ENCODE measurements at regions not wholly inside any gene's neighbourhood (a gene's known extent, or its start where the extent isn't known, plus 50 kb on each side); places are given as distances from the start of the nearest gene placed in this dataset.

DNA sequence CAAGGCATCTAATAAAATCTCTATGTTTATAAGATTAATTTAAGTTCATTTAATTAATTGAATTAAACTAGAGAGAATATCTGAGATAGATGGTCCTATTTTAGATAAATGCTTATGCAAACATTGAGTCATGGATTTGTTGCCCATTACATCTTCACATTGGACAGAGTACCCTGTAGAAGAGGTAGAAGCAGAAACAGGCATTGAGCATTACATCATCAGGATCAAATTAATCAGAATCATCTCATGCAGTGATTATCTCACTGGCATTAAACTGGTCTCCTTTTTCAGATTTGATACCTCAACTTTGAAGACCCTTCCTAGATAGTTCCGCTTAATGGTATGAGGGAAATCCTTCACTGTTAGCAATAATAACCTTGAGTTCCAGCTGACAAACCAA lies 469.6 kb upstream of the VRK2 start:
- no peak for DNase-seq (ENCODE audit: low spot score)

DNA sequence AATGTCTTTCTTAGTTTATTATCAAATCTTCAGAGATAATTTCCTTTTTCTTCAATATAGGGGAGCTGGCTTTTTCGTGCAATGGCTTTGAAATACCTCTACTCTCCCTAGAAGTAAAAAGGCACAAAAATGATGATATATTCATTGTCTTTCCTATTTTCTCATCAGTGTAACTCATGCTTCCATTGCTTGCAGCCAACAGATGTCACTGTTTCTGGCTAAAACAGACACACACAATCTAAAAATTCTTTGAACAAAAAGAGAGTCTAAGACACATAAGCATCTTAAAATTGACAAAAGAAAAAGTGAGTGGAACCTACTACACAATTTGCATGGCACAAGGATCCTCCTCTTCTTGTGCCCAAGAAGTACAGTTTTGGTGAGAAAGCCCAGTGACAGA lies 448.7 kb upstream of the VRK2 start:
- DNase-seq (ENCODE audit: low spot score) = no peak

DNA sequence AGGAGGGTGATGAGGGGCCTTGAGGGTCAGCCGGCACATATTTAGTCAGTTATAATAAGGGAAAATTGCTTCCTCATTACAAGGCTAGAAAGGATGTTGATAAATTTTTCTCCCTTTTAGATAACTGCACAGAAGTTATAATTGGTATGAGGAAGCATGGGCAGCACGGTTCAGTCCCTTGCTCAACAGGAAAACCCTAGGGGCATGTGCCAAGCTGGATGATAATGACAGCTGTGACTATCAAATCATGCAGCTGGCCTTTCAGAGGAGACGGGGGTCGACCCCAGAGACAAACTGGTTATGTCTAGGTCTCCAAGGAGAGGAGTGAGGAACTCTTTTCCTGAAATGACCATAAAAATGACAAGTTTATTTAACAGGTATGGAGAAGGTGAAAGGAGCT lies 448.1 kb upstream of the VRK2 start:
- no peak for DNase-seq (ENCODE audit: low spot score)

DNA sequence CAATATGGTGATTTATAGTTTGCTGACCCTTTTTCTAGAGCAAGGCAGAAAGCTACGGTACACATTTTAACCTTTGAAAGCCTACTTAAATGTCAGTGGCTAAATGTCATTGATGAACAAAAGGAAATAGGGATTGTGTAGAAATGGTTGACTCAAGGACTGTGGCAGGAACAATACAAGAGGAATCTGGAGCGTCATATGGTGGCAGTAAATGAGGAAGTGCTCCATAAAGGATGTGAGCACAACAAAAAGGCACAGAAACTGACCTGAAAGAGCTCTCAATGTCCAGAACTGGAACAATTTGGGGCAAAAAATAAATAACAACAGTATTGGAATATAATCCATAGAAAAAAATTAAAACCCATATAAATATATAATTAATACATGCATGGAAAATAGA lies 443.9 kb upstream of the VRK2 start:
- DNase-seq (ENCODE audit: low spot score) = no peak

DNA sequence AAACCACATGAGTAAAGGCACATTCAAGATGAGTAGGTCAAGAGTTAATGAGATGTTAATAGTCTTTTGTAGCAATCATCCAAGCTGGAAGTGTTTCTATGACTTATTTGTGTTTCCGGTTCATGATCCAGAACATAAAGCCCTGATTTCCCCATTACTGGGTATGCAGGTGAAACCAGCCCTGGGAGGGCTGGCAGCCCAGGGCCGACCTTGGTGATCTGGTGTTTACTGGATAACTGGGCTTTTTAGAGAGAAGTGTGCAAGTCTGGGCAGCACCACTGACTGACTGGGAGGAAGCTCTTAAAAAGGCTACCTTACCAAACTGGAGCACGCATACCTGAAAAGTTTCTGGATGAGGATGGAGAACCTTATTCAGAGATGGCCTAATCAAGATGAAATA lies 431.6 kb upstream of the VRK2 start:
- no peak for DNase-seq (ENCODE audit: low spot score)

DNA sequence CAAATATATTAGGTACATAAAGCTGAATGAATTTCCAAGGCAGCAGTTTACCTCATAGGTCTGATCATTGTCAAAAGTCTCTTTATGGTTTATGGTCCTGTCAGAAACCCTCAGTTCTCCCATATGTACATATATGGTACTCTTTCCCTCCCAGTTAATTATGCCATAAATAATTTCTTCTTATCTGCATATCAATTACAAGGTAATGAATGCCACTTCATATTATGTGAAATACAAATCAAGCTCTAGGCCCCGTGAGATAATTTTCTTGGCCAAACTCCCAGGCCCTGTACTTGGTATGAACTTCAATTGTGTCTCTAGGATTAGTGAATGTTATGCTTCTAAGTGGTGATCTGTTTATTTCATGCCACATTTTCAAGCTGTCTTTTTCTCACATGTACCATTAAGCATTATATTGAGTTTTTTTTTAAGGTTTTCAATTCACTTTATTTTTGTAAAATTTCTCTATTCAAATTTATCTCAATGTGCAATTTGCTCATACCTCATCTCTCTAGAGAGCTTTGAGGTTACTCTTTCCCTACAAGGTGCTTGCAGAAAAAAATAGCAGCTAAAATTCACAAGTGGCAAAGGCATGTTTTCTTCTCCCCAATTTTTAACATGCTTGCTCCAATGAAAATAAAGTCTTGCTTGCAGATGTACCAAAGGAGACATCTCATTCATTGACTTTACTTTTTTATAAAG lies 430.6 kb upstream of the VRK2 start:
- DNase-seq (ENCODE audit: low spot score) = no peak

DNA sequence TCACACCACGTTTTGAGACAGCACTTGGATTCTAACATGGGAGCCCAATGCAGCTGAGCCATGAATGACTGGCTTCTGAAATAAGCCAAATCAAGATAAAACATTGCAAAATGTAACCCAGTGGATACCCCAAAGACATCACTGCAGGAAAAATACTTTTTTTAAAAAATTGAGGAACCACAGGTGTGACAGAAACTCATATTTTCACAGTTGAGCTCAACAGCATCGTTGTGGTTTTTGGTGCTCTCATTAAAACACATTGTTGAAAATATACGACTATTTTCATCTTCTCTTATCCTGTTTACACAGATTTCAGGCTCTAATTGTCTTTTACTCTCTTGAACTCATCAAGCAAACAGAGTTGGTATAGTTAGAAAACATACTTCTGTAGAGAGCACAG lies 429.3 kb upstream of the VRK2 start:
- no peak for DNase-seq (ENCODE audit: low spot score)

DNA sequence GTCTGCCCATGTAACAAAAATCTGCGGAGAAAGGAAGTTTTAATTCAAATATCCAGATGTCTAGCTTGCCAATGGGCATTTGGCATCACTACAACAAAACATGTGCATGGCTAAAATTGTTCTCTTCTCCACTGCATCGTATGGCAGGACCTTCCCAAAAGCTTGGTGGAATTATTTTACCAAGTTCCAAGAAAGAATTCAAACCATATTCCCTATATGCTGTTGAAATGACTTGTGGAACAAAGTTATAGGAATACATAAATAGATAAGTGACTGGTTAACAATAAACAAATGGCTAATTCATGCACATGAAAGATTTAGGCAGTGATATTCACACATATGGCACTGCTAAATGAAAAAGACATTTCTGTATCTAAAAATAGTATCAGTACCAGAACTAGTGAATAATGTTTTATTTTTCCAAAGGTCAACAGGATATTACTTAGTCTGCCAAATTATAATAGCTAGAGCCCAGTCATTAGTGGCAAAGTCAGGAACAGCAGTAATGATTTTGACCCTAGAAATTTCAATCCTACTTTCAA lies 425.4 kb upstream of the VRK2 start:
- no peak for DNase-seq (ENCODE audit: low spot score)

DNA sequence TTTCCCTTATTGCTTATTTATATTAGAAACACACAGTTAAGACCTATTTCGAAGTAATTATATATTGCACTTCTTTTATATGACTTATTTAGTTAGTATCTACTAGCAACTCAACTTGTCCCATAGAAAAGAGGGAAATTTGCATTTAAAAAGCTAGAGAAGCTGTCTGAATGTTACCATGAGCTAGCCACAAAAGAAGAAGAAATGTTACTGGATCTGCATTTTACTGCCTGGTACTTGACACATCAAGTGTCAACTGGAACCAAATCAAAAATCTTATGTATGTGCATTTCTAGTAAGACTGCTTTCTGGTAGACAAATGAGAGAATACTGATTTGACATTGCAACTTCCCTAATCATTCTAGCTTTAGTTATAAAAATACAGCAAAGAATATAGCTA lies 424.6 kb upstream of the VRK2 start:
- no peak for DNase-seq (ENCODE audit: low spot score)

DNA sequence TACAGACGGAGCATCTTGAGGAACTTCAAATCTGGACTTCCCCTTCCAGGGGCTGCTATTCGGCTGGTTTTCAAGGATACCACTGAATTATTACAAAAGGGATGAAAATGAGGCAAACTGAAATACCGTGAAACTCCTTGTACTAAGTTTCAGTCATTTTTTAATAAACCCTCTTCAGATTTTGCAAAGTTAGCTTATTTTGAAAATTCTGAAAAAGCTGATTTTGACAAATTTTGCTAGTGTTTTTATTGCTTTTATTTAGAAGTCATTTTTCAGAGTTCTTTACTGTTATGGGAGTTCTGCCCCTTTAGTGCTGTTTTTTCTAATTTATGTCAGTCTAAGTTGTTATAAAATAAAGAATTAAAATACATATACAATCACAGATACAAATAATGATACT lies 390.4 kb upstream of the VRK2 start:
- no peak for DNase-seq (ENCODE audit: low spot score)

DNA sequence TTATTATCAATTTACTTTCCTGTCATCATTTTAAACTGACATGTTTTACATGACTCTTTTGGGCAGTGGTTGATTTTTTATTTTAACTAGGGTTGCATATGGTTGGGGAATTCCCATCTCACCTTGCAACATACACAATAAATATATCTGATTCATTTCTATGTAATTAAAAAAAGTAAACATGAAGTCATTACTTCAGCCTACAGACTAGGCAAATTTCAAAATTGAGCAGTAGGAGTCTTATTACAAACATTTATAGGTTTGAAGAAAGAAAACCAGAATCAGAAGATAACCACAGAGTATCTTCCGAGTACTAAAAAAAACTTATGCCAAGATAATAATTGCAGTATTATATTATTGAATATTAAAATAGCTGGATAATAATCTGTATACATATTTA lies 377.0 kb upstream of the VRK2 start:
- DNase-seq (ENCODE audit: low spot score) = no peak

DNA sequence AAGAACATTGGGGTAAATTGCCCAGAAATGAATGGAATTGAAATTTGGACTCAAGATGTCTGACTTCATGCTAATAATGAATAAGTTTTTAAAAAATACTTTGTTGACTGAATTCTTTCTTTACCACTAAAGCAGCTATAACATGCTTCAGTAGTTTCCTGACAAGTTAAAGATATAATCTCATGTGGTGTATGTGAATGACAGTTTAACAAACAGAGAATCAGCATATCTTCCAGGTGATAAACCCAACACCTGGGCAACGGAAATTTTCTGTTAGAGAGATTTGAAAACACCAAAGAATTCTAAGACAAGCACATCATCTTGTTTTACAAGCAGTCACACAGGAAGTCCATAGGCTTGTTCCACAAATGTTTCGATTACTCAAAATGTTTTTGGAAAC lies 372.6 kb upstream of the VRK2 start:
- DNase-seq (ENCODE audit: low spot score) = no peak

DNA sequence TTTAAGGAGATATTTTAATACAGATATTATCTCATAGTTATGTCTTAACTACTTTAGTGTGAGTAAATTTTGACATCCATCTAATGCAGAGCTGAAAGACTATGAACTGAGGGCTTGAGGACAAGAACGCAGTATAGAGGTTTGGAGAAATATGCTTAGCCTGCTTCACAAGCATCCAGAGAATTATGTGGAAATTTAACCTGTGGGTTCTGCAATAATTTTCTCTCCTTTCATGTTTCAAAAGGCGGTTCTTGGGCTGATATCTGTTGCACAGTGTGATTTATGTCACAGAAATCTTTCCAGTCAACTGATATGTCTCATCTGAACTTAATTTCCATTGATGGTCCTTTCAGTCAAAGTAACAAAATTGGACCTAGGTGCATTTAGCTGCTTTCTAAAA lies 371.9 kb upstream of the VRK2 start:
- no peak for DNase-seq (ENCODE audit: low spot score)

DNA sequence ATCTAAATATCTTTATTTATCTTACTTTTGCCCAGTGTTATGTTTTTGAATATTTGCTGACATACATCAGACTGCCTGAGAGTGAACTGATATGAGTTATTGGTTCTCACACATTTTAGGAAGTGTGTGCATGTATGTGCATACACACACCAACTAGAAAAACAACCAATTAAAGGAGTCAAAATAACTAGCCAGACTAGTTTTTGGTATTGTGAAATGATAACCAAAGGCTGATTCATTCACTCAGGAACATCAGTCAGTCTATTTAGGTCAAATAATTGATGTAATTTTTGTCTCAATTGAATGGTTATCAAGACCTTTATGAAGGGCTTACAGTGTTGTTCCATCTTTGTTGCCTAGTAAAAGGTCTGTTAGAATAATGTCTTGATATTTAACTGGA lies 369.3 kb upstream of the VRK2 start:
- DNase-seq (ENCODE audit: low spot score) = no peak

DNA sequence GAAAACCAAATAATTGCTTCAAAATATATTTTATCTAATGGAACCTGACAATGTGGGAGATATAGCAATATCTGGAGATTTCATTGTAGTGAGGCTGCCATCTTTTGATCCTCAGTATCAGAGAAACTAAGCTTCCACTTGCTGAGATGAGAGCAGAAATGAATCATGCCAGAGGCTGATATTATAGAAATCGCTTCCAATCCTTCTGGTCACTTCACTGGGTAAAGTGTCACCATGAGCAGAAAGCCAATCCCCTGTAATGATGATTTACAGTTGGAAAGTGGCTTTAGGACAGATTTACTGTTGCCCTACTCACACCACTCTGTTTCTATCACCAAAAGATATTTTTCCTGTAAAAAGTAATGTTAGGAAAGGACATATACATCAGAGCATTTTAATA lies 365.0 kb upstream of the VRK2 start:
- DNase-seq (ENCODE audit: low spot score) = no peak

DNA sequence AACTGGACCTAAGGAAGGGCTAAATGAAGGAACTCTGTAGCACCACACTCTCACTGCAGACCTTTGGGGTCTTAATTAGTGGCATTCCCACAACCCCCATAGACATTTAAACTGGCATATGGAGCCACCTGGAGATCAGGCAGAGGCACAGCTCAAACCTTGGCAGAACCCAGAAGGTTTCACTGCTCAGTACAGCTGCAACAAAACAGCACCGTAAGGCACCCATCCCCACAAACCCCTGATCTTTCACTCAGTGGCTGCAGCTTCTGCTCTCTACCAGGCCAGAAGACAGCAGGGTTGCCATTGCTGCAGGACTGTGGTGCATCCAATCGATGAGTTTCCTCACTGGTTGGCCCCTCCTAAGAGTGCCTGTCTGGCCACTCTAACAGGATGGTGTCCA lies 361.6 kb upstream of the VRK2 start:
- DNase-seq (ENCODE audit: low spot score) = no peak

DNA sequence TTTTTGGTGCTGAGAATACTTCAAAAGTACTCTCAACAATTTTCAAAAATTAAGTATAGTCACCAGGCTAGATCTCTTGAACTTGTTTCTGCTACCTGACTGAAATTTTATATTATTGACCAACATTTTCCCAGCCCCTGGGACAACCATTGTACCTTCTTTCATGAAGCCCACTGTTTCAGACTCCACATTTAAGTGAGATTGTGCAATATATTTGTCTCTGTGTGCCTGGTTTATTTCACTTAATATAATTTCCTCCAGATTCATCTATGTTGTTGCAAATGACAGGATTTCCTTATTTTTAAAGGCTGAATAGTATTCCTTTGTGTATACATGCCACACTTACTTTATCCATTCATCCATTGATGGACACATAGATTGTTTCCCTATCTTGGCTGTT lies 354.2 kb upstream of the VRK2 start:
- no peak for DNase-seq (ENCODE audit: low spot score)

DNA sequence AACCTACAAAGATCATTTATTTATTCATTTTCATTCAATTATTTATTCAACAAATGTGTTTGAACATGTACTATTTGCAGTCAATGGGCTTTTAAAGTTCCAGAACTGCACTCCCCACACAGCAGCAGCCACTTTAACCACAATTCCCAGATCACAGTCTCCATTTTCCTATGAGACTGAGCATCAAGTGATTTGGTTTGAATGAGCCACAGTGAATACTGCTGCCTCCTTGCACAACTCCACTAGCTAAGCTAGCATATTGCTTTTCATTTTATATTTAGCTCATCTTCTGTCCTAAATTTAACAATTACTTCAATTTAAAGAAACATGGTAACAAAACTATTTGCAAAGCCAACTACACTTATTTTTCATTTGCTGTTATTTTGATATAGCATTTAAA lies 353.4 kb upstream of the VRK2 start:
- no peak for DNase-seq (ENCODE audit: low spot score)

DNA sequence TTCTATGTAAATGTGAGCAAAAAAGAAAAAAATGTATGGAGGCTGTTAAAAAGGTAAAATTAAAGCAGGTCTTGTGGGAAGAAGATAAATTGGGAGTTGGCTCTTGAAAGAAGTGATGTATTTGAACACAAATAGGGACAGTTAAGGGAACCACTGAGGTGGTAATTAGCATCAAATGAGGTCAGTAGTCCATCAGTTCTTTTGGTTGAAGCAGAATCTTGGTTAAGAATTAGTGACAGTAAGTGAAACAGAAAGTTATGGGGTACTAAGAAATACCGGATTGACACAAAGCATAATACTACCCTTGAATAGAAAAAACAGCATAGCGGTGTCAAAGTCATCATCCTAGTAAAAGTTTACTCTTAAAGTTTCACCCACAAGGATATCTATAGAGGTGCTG lies 352.6 kb upstream of the VRK2 start:
- no peak for DNase-seq (ENCODE audit: low spot score)

DNA sequence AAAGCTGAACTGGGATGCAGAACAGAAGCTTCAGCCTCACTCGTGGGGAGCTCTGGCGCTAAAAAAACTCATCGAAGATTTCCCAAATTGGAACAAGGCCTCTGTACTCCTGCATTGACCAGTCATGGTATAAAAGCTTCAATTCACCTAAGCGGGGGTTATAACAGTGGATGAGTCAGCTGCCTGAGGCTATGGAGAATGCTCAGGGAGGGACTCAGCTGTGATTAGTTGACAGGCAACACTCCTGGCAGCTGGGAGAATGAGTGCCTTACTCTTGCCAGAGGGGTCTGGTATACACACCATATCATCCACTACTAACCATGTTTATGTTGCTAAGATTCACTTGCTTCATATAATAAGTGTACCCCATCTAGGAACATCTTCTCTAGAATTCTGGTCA lies 350.6 kb upstream of the VRK2 start:
- no peak for DNase-seq (ENCODE audit: low spot score)

DNA sequence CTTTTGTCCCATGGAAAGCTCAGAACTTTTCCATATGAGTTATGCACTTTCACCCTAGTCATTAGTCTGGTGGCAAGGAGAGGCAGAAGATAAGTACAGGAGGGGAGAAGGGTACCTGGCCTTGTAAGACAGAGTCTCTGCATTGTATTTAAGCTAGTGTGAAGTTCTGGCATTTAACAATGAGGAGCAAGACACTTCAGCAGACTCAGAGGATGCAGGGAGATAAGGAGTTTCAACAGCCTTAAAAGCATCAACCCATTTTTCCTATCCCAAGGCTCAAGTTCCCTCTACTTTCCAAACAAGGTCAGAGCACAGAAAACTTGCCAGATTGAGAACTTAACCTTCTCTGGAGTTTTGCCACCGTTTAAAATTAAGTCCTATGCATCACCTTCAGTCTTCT lies 348.2 kb upstream of the VRK2 start:
- no peak for DNase-seq (ENCODE audit: low spot score)

DNA sequence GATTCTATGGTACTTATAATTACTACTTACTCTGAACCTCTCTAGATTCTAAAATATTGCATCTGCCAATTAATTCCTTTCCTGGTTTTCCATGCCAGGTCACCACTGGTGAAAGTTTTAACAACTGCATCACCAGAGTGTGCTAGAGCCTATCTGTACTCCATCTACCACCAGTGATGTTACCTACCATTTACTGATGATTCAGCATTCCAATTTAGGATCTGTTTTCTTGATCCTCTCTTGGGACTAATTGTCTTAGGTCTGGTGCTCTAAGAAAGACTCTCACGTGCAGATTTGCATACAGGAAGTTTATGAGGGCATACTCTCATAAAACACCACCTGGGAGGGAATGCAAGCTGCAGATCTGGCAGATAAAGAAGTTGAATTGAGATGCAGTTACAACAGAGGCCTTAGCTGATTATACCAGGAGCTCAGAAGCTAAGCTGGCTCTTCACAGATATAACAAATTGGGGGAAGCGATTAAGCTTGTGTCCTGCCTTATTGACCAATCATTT lies 347.6 kb upstream of the VRK2 start:
- no peak for DNase-seq (ENCODE audit: low spot score)

DNA sequence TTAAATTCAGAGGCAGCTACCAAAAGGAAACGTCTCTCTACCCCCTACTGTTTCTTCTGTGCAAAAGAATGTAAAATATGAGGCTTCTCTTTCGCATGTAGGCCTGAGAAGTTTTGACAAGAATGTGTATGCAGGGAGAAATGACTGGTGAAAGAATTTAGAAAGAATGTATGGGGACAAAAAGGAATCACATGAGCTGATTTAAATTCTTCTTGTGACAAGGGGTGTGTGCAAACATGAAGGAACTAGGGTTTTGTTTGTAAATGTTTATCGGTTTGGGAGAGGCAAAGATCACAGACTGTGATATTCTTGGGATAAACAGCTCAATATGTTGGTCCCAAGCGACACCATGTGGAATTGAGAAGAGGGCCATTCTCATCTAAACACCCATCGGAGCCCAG lies 345.2 kb upstream of the VRK2 start:
- peak; percentile 19 for DNase-seq (ENCODE audit: low spot score)

DNA sequence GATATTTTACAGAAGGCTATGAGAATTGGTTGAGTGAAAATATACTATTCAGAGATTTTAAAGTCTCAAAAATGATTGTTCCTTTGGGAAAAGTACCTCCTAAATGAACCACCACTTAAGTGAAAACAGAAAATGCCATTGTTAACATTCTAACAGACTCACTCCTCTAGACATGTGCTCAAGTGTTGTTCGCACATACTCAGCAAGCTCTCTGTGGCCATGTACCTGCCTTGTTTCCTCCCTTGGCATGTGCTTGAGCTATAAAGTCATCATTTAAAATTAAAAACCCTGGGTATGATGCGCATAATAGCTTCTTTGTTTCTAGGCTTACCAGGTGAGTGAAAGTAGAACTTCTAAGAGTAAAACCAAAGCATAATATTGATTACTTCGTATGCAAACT lies 343.2 kb upstream of the VRK2 start:
- DNase-seq (ENCODE audit: low spot score) = no peak
